Panc1 (cell line): ENCODE measurements at regions not wholly inside any gene's neighbourhood (a gene's known extent, or its start where the extent isn't known, plus 50 kb on each side); places are given as distances from the start of the nearest gene placed in this dataset.
"Not testable (repeated sequence)": the region's sequence is repeated elsewhere in the genome, so short reads cannot be mapped to it uniquely, and the experiment has no call there.

Experiments used
- ATAC-seq: fragments of 200-7000 bp; cut with Tn5 transposase; 2 replicates; pipeline ENCODE4 v1.9.1; 2020; ENCODE audit warnings: mild to moderate bottlenecking, moderate library complexity
- BruUV-seq: library from RNA; stranded (reverse); fragments of 400-500 nt; replicated peaks from 2 replicates; lab custom pipeline; 2021; lab: Mats Ljungman, UMichigan
- CTCF ChIA-PET: fragments of 300-600 bp; sonication (Branson Sonifier 250); formaldehyde crosslinking; loops from one replicate; lab custom pipeline; 2022; ENCODE audit warnings: antibody characterized with exemption; lab: Charles Lee
- POLR2A ChIA-PET: fragments of 300-600 bp; sonication (Branson Sonifier 250); formaldehyde crosslinking; loops from one replicate; lab custom pipeline; 2022; ENCODE audit warnings: antibody characterized with exemption; lab: Charles Lee
- DNase-seq: peaks from one replicate; pipeline ENCODE4 v3.0.0-alpha.2; 2010; ENCODE audit warnings: low read depth, low spot score
- H3K27ac ChIP-seq: 2 replicates; pipeline ENCODE4 v1.5.1; 2011; ENCODE audit warnings: mild to moderate bottlenecking, low read length, inconsistent platforms
- H3K27me3 ChIP-seq: fragments of 200-500 bp; sonication (Bioruptor generic); 2 replicates; pipeline ENCODE4 v1.6.0; 2014; ENCODE audit warnings: low read length, inconsistent platforms; ENCODE audit not compliant: control insufficient read depth, insufficient read depth
- H3K36me3 ChIP-seq: fragments of 200-500 bp; sonication (Bioruptor generic); 2 replicates; pipeline ENCODE4 v1.5.1; 2014; ENCODE audit warnings: inconsistent platforms, mild to moderate bottlenecking, low read length, moderate library complexity; ENCODE audit not compliant: control insufficient read depth, insufficient read depth
- H3K4me1 ChIP-seq: 2 replicates; pipeline ENCODE4 v1.5.1; 2011; ENCODE audit warnings: inconsistent platforms, mild to moderate bottlenecking, low read length, moderate library complexity; ENCODE audit not compliant: control insufficient read depth, insufficient read depth
- H3K4me3 ChIP-seq, 2 experiments: 2 replicates each; pipeline ENCODE4 v1.5.1; 2011 to 2012; ENCODE audit warnings: low read depth in 2 of 2, low read length in 2 of 2, mild to moderate bottlenecking in 2 of 2, inconsistent platforms in 1 of 2, moderate library complexity in 1 of 2
- H3K9me3 ChIP-seq: fragments of 200-500 bp; sonication (Bioruptor generic); 2 replicates; pipeline ENCODE4 v1.5.1; 2014; ENCODE audit warnings: low read depth, mild to moderate bottlenecking, inconsistent platforms, low read length, moderate library complexity; ENCODE audit not compliant: control insufficient read depth, insufficient read depth
- CTCF ChIP-seq: fragments of 450-650 bp; IDR thresholded peaks from 2 replicates; pipeline ENCODE4 v1.5.1; 2017; ENCODE audit warnings: mild to moderate bottlenecking
- POLR2AphosphoS5 ChIP-seq: IDR thresholded peaks from 2 replicates; pipeline ENCODE4 v1.6.1; 2012; ENCODE audit warnings: mild to moderate bottlenecking, low read depth, low read length, moderate library complexity
- REST ChIP-seq, 2 experiments: IDR thresholded peaks; 2 replicates each; pipeline ENCODE4 v1.6.1; 2011 to 2012; ENCODE audit warnings: low read depth in 2 of 2, control low read depth in 1 of 2, low read length in 1 of 2, mild to moderate bottlenecking in 1 of 2, moderate library complexity in 1 of 2; ENCODE audit not compliant: insufficient read depth in 1 of 2
- SIN3A ChIP-seq: IDR thresholded peaks from 2 replicates; pipeline ENCODE4 v1.6.1; 2012; ENCODE audit warnings: low read depth, mild to moderate bottlenecking, low read length, moderate library complexity, borderline replicate concordance; ENCODE audit not compliant: insufficient read depth
- TCF7L2 ChIP-seq: IDR thresholded peaks from 2 replicates; pipeline ENCODE4 v1.6.1; 2011; ENCODE audit warnings: mild to moderate bottlenecking, low read depth, low read length, inconsistent platforms
- in situ Hi-C: cut with HindIII; loops from 2 replicates; pipeline ENCODE4 v1.10.0; 2016; ENCODE audit warnings: low sequenced_read_pairs, low pct_unique_long_range_greater_than_20kb
- intact Hi-C: fragments of 100-400 bp; cut with micrococcal nuclease; formaldehyde crosslinking; loops from one replicate; pipeline ENCODE4 v1.10.0; 2022; ENCODE audit not compliant: unreplicated experiment

- Histone ChIP-seq H3K4me3 (no peak overlapping the region), H3K27me3 (no peaks in the 10 kb centered on the region), H3K36me3 (no peaks in the 10 kb centered on the region), H3K27ac (no peak overlapping the region), H3K9me3 (no peaks in the 10 kb centered on the region), H3K4me1 (no peaks in the 10 kb centered on the region)
- ATAC-seq (no peak), DNase-seq (no peak)
- POLR2A ChIA-PET: no interaction called here
- intact Hi-C loops: no loop called here
- in situ Hi-C loops: no loop called here
- TF ChIP-seq TCF7L2: no peak
- no peak for TF ChIP-seq CTCF
- BruUV-seq: no TSS peak
- CTCF ChIA-PET: interaction anchor here (0.6 kb wide), 1 partner anchor 23 kb away, joined by 3 read pairs; no protein-coding TSS in a partner anchor
Measured at GRCh38 chr13:46468570-46469463, 81.8 kb upstream of the RUBCNL start.

GRCh38 chr13:46467694-46468093 is 80.6 kb upstream of the RUBCNL start:
- H3K4me3 ChIP-seq, in situ Hi-C loops, BruUV-seq, H3K36me3 ChIP-seq, H3K4me1 ChIP-seq, DNase-seq, H3K27ac ChIP-seq, H3K9me3 ChIP-seq, H3K27me3 ChIP-seq, POLR2A ChIA-PET, intact Hi-C loops, ATAC-seq: not testable (repeated sequence)
- CTCF ChIA-PET: interaction anchor here (0.6 kb wide), 1 partner anchor 249 kb away, joined by 4 read pairs; no protein-coding TSS in a partner anchor

- H3K4me1 ChIP-seq, intact Hi-C loops, in situ Hi-C loops, H3K27ac ChIP-seq, CTCF ChIA-PET, H3K9me3 ChIP-seq, POLR2A ChIA-PET, ATAC-seq, H3K27me3 ChIP-seq, H3K36me3 ChIP-seq, DNase-seq, H3K4me3 ChIP-seq, BruUV-seq: not testable (repeated sequence)
Measured at GRCh38 chr13:46466074-46466473, 79.0 kb upstream of the RUBCNL start.

GRCh38 chr13:46463719-46464118 is 76.7 kb upstream of the RUBCNL start:
- H3K4me1 ChIP-seq: no peaks in the 10 kb centered on the region
- ATAC-seq (no peak), DNase-seq (no peak)
- POLR2A ChIA-PET: no interaction called here
- H3K27me3 ChIP-seq: no peaks in the 10 kb centered on the region
- intact Hi-C loops: no loop called here
- H3K9me3 ChIP-seq: no peaks in the 10 kb centered on the region
- H3K4me3 ChIP-seq: no peak overlapping the region
- TF ChIP-seq POLR2AphosphoS5: no peak
- TF ChIP-seq CTCF: no peak
- no peak for TF ChIP-seq SIN3A
- TF ChIP-seq TCF7L2: no peak
- no peak for TF ChIP-seq REST (IDR thresholded peaks at IDR 0.05; ENCODE audit: insufficient read depth in 1 of 2, low read depth in 2 of 2, low read length in 1 of 2)
- CTCF ChIA-PET: no interaction called here
- in situ Hi-C loops: no loop called here
- no peak overlapping the region for H3K27ac ChIP-seq
- H3K36me3 ChIP-seq: no peaks in the 10 kb centered on the region
- BruUV-seq: no TSS peak
